ENCODE measurements at regions not wholly inside any gene's neighbourhood (a gene's known extent, or its start where the extent isn't known, plus 50 kb on each side); places are given as distances from the start of the nearest gene placed in this dataset.

- H2AFZ ChIP-seq (replicated peaks; ENCODE audit: low read length, poor library complexity), result no peak overlapping the region
- no peaks in the 10 kb centered on the region for H3K27me3 ChIP-seq (ENCODE audit: control insufficient read depth, insufficient read depth, low read length)
- no CpG with 5 or more reads among the region's 5 CpGs for WGBS, 2 experiments (ENCODE audit: extremely low coverage in 2 of 2, insufficient read length in 1 of 2)
- no peak overlapping the region for H3K4me2 ChIP-seq (ENCODE audit: low read depth, low read length)
- H4K5ac ChIP-seq (ENCODE audit: low read depth, low read length), result no peak overlapping the region
- dilution Hi-C loops (cut with HindIII; ENCODE audit: low sequenced_read_pairs, unreplicated experiment), result no loop called here
- BruUV-seq (replicated peaks), result no TSS peak
- no peak overlapping the region for H3K9ac ChIP-seq (ENCODE audit: low read depth, low read length)
- H4K20me1 ChIP-seq (ENCODE audit: insufficient read depth, low read length), result no peaks in the 10 kb centered on the region
- ATAC-seq (ENCODE audit: low read depth), result no peak
- H3K9me1 ChIP-seq (ENCODE audit: insufficient read depth, low read length), result no peaks in the 10 kb centered on the region
- no peaks in the 10 kb centered on the region for H3K4me1 ChIP-seq (ENCODE audit: control insufficient read depth, insufficient read depth, low read length)
- ChIA-PET POLR2A (ENCODE audit: unreplicated experiment) (no interaction called here), CTCF (no interaction called here)
- no peak overlapping the region for H2BK120ac ChIP-seq (ENCODE audit: low read depth, low read length)
- H2AK5ac ChIP-seq (ENCODE audit: low read depth, low read length), result no peak overlapping the region; the same call in 1 of the 2 replicates
- no peak overlapping the region for H3K4me3 ChIP-seq (ENCODE audit: insufficient read depth, low read depth, low read length)
- no peak overlapping the region for H2AK9ac ChIP-seq (replicated peaks; ENCODE audit: low read depth, low read length, poor library complexity)
- H2BK20ac ChIP-seq (ENCODE audit: low read depth, low read length), result no peak overlapping the region
- H3K56ac ChIP-seq (ENCODE audit: extremely low read depth, insufficient read depth, low read length), result no peak overlapping the region
- H4K8ac ChIP-seq (ENCODE audit: low read depth in 2 of 2, low read length in 2 of 2), result no peak overlapping the region
- TF ChIP-seq CEBPB (IDR thresholded peaks at IDR 0.05; ENCODE audit: low read depth, low read length) (no peak), RAD21 (IDR thresholded peaks at IDR 0.05; ENCODE audit: low read length) (no peak), MXI1 (IDR thresholded peaks at IDR 0.05; ENCODE audit: borderline replicate concordance, low read depth, low read length) (no peak), MAFK (IDR thresholded peaks at IDR 0.05; ENCODE audit: low read depth, low read length) (no peak), CHD1 (IDR thresholded peaks at IDR 0.05; ENCODE audit: low read depth, low read length) (no peak), ELK1 (IDR thresholded peaks at IDR 0.05; ENCODE audit: borderline replicate concordance, low read depth, low read length) (no peak), USF2 (IDR thresholded peaks at IDR 0.05; ENCODE audit: low read depth, low read length) (no peak), RFX5 (IDR thresholded peaks at IDR 0.05; ENCODE audit: low read depth, low read length) (no peak), SMC3 (IDR thresholded peaks at IDR 0.05; ENCODE audit: low read depth, low read length) (no peak), FOS (IDR thresholded peaks at IDR 0.05; ENCODE audit: low read depth, low read length) (no peak), POLR2A (IDR thresholded peaks at IDR 0.05; ENCODE audit: low read depth, low read length) (no peak), RCOR1 (IDR thresholded peaks at IDR 0.05; ENCODE audit: insufficient replicate concordance, low read length) (no peak), BHLHE40 (IDR thresholded peaks at IDR 0.05; ENCODE audit: low read depth, low read length) (no peak)
- no peak for DNase-seq
- no peak overlapping the region for H3K27ac ChIP-seq (ENCODE audit: insufficient read depth, low read length)
- H3K4ac ChIP-seq (ENCODE audit: low read depth, low read length), result no peak overlapping the region
- H3K9me3 ChIP-seq (ENCODE audit: control insufficient read depth, insufficient read depth, low read length), result no peaks in the 10 kb centered on the region
- no peaks in the 10 kb centered on the region for H3K36me3 ChIP-seq (ENCODE audit: control insufficient read depth, insufficient read depth, low read length)
- H3K14ac ChIP-seq (replicated peaks; ENCODE audit: low read depth, low read length), result no peak overlapping the region
- no peak overlapping the region for H4K91ac ChIP-seq (ENCODE audit: insufficient read depth, low read depth, low read length)
- H2BK5ac ChIP-seq (ENCODE audit: low read depth, low read length, poor library complexity, severe bottlenecking), result no peak overlapping the region
- no peak overlapping the region for H3K23ac ChIP-seq (ENCODE audit: low read depth, low read length)
- no peak overlapping the region for H2BK15ac ChIP-seq (ENCODE audit: low read depth, low read length)
- H3K18ac ChIP-seq (ENCODE audit: low read depth, low read length), result no peak overlapping the region
- intact Hi-C loops (cut with micrococcal nuclease), result no loop called here
- in situ Hi-C loops (cut with MboI; ENCODE audit: low sequenced_read_pairs), result no loop called here
- H3K79me1 ChIP-seq (ENCODE audit: low read depth in 1 of 2, low read length in 2 of 2), result no peaks in the 10 kb centered on the region
Observed at GRCh38 chr5:97922776-97923175, 739.7 kb upstream of the RIOK2 start.
